Uterus (tissue), 2 donors: ENCODE measurements at regions not wholly inside any gene's neighbourhood (a gene's known extent, or its start where the extent isn't known, plus 50 kb on each side); places are given as distances from the start of the nearest gene placed in this dataset.

Experiments
- CTCF ChIP-seq, 4 experiments: fragments of 200-600 bp in 2 of 4; fragments of 450-650 bp in 2 of 4; sonication (generic) in 2 of 4; IDR thresholded peaks; one replicate each; pipeline ENCODE4 v1.5.1; 2016 to 2019; ENCODE audit warnings: antibody characterized with exemption in 4 of 4, mild to moderate bottlenecking in 2 of 4, moderate library complexity in 1 of 4
- POLR2A ChIP-seq, 2 donors: fragments of 450-650 bp; IDR thresholded peaks; one replicate each; pipeline ENCODE4 v1.6.1; 2016; ENCODE audit warnings: antibody characterized with exemption in 2 of 2, mild to moderate bottlenecking in 1 of 2, moderate library complexity in 1 of 2

- TF ChIP-seq POLR2A (IDR thresholded peaks at IDR 0.05) = no peak
- TF ChIP-seq CTCF (IDR thresholded peaks at IDR 0.05) = no peak
These were observed 601.6 kb upstream of the USP24 start for GRCh38 chr1:55816456-55817426.
